PC-3 (cell line): ENCODE measurements at regions not wholly inside any gene's neighbourhood (a gene's known extent, or its start where the extent isn't known, plus 50 kb on each side); places are given as distances from the start of the nearest gene placed in this dataset.

ENCODE experiments used
- ATAC-seq: fragments of 200-7000 bp; cut with Tn5 transposase; 2 replicates; pipeline ENCODE4 v1.9.1; 2020; ENCODE audit warnings: mild to moderate bottlenecking, moderate library complexity
- BruUV-seq: library from RNA; stranded (reverse); fragments of 400-500 nt; replicated peaks from 2 replicates; lab custom pipeline; 2021; lab: Mats Ljungman, UMichigan
- CTCF ChIA-PET: fragments of 300-600 bp; sonication (Branson Sonifier 250); formaldehyde crosslinking; loops from one replicate; lab custom pipeline; 2022; ENCODE audit warnings: antibody characterized with exemption; lab: Charles Lee
- POLR2A ChIA-PET: fragments of 300-600 bp; sonication (Branson Sonifier 250); formaldehyde crosslinking; loops from one replicate; lab custom pipeline; 2022; ENCODE audit warnings: antibody characterized with exemption; ENCODE audit not compliant: unreplicated experiment; lab: Charles Lee
- DNase-seq: peaks from one replicate; pipeline ENCODE4 v3.0.0-alpha.2; 2015
- H2AFZ ChIP-seq: fragments of 300-600 bp; sonication (generic); 2 replicates; pipeline ENCODE4 v1.6.0; 2016; ENCODE audit warnings: antibody characterized with exemption, low read length
- H3F3A ChIP-seq: fragments of 300-600 bp; sonication (generic); one replicate; pipeline ENCODE4 v1.6.0; 2017; ENCODE audit warnings: antibody characterized with exemption, low read length, control low read depth, mild to moderate bottlenecking; ENCODE audit not compliant: unreplicated experiment
- H3K27ac ChIP-seq: fragments of 300-600 bp; sonication (generic); 2 replicates; pipeline ENCODE4 v1.5.1; 2016; ENCODE audit warnings: mild to moderate bottlenecking, low read length
- H3K27me3 ChIP-seq: fragments of 300-600 bp; sonication (generic); 2 replicates; pipeline ENCODE4 v1.6.1; 2016; ENCODE audit warnings: low read length, mixed read lengths
- H3K36me3 ChIP-seq: fragments of 300-600 bp; sonication (generic); 2 replicates; pipeline ENCODE4 v1.6.1; 2016; ENCODE audit warnings: low read depth, mixed run types, low read length, mixed read lengths
- H3K4me1 ChIP-seq: fragments of 300-600 bp; sonication (generic); 2 replicates; pipeline ENCODE4 v1.5.1; 2016; ENCODE audit warnings: low read length; ENCODE audit not compliant: insufficient read depth
- H3K4me2 ChIP-seq: fragments of 300-600 bp; sonication (generic); 2 replicates; pipeline ENCODE4 v1.6.0; 2016; ENCODE audit warnings: low read length
- H3K4me3 ChIP-seq: fragments of 300-600 bp; sonication (generic); 2 replicates; pipeline ENCODE4 v1.5.1; 2016; ENCODE audit warnings: mild to moderate bottlenecking, low read length, mixed read lengths
- H3K79me2 ChIP-seq: fragments of 300-600 bp; sonication (generic); 2 replicates; pipeline ENCODE4 v1.6.1; 2017; ENCODE audit warnings: low read length, mixed read lengths
- H3K9ac ChIP-seq: fragments of 300-600 bp; sonication (generic); 2 replicates; pipeline ENCODE4 v1.6.0; 2016; ENCODE audit warnings: mild to moderate bottlenecking, low read length
- H3K9me2 ChIP-seq: fragments of 300-600 bp; sonication (generic); replicated peaks from 2 replicates; pipeline ENCODE4 v1.6.1; 2016; ENCODE audit warnings: mixed run types, low read length, mixed read lengths
- H3K9me3 ChIP-seq: fragments of 300-600 bp; sonication (generic); 2 replicates; pipeline ENCODE4 v1.6.1; 2016; ENCODE audit warnings: low read length, mixed read lengths
- H4K20me1 ChIP-seq: fragments of 300-600 bp; sonication (generic); 2 replicates; pipeline ENCODE4 v1.6.1; 2016; ENCODE audit warnings: low read length, mixed read lengths
- EZH2 ChIP-seq: fragments of 300-600 bp; sonication (generic); IDR thresholded peaks from one replicate; pipeline ENCODE4 v1.6.1; 2017; ENCODE audit warnings: antibody characterized with exemption, mild to moderate bottlenecking, low read length; ENCODE audit not compliant: unreplicated experiment
- EZH2phosphoT487 ChIP-seq: fragments of 300-600 bp; sonication (generic); IDR thresholded peaks from 2 replicates; pipeline ENCODE4 v1.6.1; 2018; ENCODE audit warnings: mild to moderate bottlenecking, antibody characterized with exemption, low read length, borderline replicate concordance
- intact Hi-C: fragments of 100-400 bp; cut with micrococcal nuclease; formaldehyde crosslinking; loops from 2 replicates; pipeline ENCODE4 v1.9.0; 2023
- TF ChIP-seq, protein P1 (sequence below): fragments of 300-600 bp; sonication (generic); conservative IDR thresholded peaks from 2 replicates; pipeline ENCODE4 v1.5.1; 2017; ENCODE audit warnings: antibody characterized with exemption, low read depth, mild to moderate bottlenecking, low read length

DNA sequence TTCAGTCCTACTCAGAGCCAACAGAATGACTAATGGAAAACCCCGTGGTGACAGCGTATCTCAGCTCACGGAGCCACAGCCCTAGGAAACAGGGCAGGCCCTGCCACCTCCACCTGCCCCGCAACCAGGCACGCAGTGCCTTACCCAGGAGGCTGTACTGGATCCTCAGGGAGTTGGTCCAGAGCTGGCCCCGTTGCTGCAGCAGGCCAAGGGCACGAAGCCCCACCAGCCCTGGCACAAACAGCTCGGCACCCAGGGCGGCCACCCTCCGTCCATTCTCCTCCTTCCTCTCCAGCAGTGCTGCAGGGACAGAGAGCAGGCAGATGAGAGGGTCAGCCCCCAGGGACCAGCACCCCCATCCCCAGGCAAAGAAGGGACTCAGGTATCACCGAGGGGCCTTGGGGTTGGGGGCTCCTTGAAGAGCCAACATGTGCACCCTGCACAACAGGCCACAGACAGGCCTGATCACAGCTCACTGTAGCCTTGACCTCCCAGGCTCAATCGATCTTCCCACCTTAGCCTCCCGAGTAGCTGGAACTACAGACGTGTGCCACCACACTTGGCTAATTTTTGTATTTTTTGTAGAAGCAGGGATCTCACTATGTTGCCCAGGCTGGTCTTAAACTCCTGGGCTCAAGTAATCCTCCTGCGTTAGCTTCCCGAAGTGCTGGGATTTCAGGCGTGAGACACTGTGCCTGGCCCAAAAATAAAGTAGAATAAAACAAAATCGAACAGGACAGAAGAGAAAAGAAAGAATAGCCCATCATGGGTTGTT, 115.7 kb downstream of the RMI2 start:
- H3K9ac ChIP-seq: no peak overlapping the region
- no peaks in the 10 kb centered on the region for H3K9me2 ChIP-seq
- TF ChIP-seq, protein P1, sequence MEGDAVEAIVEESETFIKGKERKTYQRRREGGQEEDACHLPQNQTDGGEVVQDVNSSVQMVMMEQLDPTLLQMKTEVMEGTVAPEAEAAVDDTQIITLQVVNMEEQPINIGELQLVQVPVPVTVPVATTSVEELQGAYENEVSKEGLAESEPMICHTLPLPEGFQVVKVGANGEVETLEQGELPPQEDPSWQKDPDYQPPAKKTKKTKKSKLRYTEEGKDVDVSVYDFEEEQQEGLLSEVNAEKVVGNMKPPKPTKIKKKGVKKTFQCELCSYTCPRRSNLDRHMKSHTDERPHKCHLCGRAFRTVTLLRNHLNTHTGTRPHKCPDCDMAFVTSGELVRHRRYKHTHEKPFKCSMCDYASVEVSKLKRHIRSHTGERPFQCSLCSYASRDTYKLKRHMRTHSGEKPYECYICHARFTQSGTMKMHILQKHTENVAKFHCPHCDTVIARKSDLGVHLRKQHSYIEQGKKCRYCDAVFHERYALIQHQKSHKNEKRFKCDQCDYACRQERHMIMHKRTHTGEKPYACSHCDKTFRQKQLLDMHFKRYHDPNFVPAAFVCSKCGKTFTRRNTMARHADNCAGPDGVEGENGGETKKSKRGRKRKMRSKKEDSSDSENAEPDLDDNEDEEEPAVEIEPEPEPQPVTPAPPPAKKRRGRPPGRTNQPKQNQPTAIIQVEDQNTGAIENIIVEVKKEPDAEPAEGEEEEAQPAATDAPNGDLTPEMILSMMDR: no peak
- TF ChIP-seq EZH2 (no peak), EZH2phosphoT487 (no peak)
- H3K9me3 ChIP-seq: no peaks in the 10 kb centered on the region
- DNase-seq (no peak), ATAC-seq (no peak)
- H3K4me3 ChIP-seq: no peak overlapping the region
- H3K4me1 ChIP-seq: no peaks in the 10 kb centered on the region
- H3F3A ChIP-seq: no peaks in the 10 kb centered on the region
- H3K36me3 ChIP-seq: no peaks in the 10 kb centered on the region
- POLR2A ChIA-PET: no interaction called here
- H3K27ac ChIP-seq: no peak overlapping the region
- intact Hi-C loops: no loop called here
- no TSS peak for BruUV-seq
- 0 out of 2 replicates have a peak, but pooled peaks cover 3% of the 10 kb centered on the region for H3K27me3 ChIP-seq
- H2AFZ ChIP-seq: no peak overlapping the region
- no peaks in the 10 kb centered on the region for H3K79me2 ChIP-seq
- H4K20me1 ChIP-seq: no peaks in the 10 kb centered on the region
- CTCF ChIA-PET: no interaction called here
- no peak overlapping the region for H3K4me2 ChIP-seq

DNA sequence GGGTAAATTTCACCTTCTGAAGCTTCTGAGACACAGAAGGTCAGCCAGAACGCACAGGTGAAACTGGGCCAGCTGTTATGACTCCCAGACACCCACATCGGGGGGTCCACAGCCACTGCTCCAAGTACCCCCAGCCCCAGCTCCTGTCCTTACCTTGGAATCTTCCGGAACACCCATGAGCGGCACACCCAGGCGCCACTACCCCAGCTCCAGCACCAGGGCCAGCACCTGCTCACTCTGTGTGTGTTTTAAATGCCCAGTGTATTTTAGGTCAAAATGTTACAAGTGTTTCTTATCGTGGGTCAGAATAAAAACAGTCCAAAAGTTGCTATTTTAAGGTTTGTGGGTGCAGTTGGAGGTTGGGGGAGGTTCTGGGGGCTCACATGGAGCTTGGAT, 116.3 kb downstream of the RMI2 start:
- Histone ChIP-seq H4K20me1 (no peaks in the 10 kb centered on the region), H3K4me3 (no peak overlapping the region), H3K79me2 (no peaks in the 10 kb centered on the region), H3K9me3 (no peaks in the 10 kb centered on the region), H3K4me2 (no peak overlapping the region), H3K9me2 (no peaks in the 10 kb centered on the region), H3K9ac (no peak overlapping the region), H3K4me1 (no peaks in the 10 kb centered on the region), H3K27ac (no peak overlapping the region), H3F3A (no peaks in the 10 kb centered on the region), H2AFZ (no peak overlapping the region), H3K27me3 (0 out of 2 replicates have a peak, but pooled peaks cover 3% of the 10 kb centered on the region), H3K36me3 (no peaks in the 10 kb centered on the region)
- TF ChIP-seq EZH2: no peak
- TF ChIP-seq EZH2phosphoT487: no peak
- TF ChIP-seq, protein P1: no peak
- intact Hi-C loops: no loop called here
- DNase-seq (no peak), ATAC-seq (no peak)
- BruUV-seq: no TSS peak
- ChIA-PET POLR2A (no interaction called here), CTCF (no interaction called here)

DNA sequence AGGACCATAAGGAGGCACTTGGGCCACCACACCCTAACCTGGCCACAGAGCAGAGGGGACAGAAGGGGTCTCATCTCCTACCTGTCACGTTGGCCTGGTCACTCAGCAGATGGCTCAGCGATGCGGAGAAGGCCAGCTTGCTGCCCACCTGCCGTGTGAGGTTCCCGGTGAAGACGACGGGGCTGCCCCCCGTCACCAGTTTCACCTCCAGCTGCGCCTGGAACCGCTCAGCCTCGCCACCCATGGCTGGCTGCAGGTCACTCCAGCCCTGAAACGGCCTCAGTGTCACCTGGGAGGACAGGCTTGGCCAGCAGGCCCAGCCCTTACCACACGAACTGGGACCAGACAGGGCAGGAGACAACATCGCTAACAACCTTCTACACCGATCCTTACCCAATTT, 116.8 kb downstream of the RMI2 start:
- ChIA-PET CTCF (no interaction called here), POLR2A (no interaction called here)
- Histone ChIP-seq H3F3A (no peaks in the 10 kb centered on the region), H3K9ac (no peak overlapping the region), H3K4me2 (no peak overlapping the region), H3K36me3 (no peaks in the 10 kb centered on the region), H3K27me3 (0 out of 2 replicates have a peak, but pooled peaks cover 3% of the 10 kb centered on the region), H4K20me1 (no peaks in the 10 kb centered on the region), H3K79me2 (no peaks in the 10 kb centered on the region), H2AFZ (no peak overlapping the region), H3K4me1 (no peaks in the 10 kb centered on the region), H3K9me3 (no peaks in the 10 kb centered on the region), H3K27ac (no peak overlapping the region), H3K9me2 (no peaks in the 10 kb centered on the region), H3K4me3 (no peak overlapping the region)
- no TSS peak for BruUV-seq
- DNase-seq: no peak
- TF ChIP-seq, protein P1: no peak
- TF ChIP-seq EZH2 (no peak), EZH2phosphoT487 (no peak)
- ATAC-seq: no peak
- intact Hi-C loops: no loop called here
